Stimulated activated CD4-positive, alpha-beta T cell treated with anti-CD3 and anti-CD28 coated beads, TNF-alpha, amount 100 ng/mL, for 48 hours (primary cell): ENCODE measurements at regions not wholly inside any gene's neighbourhood (a gene's known extent, or its start where the extent isn't known, plus 50 kb on each side); places are given as distances from the start of the nearest gene placed in this dataset.
"Not testable (repeated sequence)": the region's sequence is repeated elsewhere in the genome, so short reads cannot be mapped to it uniquely, and the experiment has no call there.

Source experiments
- DNase-seq, 3 donors: peaks; one replicate each; pipeline ENCODE4 v3.0.0-alpha.2; 2020; ENCODE audit warnings: low read depth in 3 of 3

- DNase-seq, result no peak
Observed at GRCh38 chr14:37711831-37712475, 116.5 kb downstream of the TTC6 start.

GRCh38 chr14:37712476-37712860, 117.0 kb downstream of the TTC6 start:
- DNase-seq, result not testable (repeated sequence)

GRCh38 chr14:37712976-37713431, 117.6 kb downstream of the TTC6 start:
- DNase-seq, result no peak

- no peak for DNase-seq
Observed at GRCh38 chr14:37720131-37720530, 124.7 kb downstream of the TTC6 start.

GRCh38 chr14:37721976-37722659, 126.7 kb downstream of the TTC6 start:
- DNase-seq, result no peak

- no peak for DNase-seq
Observed at GRCh38 chr14:37723515-37723914, 128.1 kb downstream of the TTC6 start.

GRCh38 chr14:37726708-37727107, 131.3 kb downstream of the TTC6 start:
- no peak for DNase-seq

- DNase-seq, result no peak
Observed at GRCh38 chr14:37729218-37729617, 133.8 kb downstream of the TTC6 start.

GRCh38 chr14:37731094-37731493, 135.7 kb downstream of the TTC6 start:
- DNase-seq, result no peak

GRCh38 chr14:37745657-37746056, 150.2 kb downstream of the TTC6 start:
- DNase-seq, result no peak

GRCh38 chr14:37746140-37746832, 150.9 kb downstream of the TTC6 start:
- DNase-seq, result no peak

GRCh38 chr14:37753459-37753858, 158.0 kb downstream of the TTC6 start:
- no peak for DNase-seq

- not testable (repeated sequence) for DNase-seq
Observed at GRCh38 chr14:37760275-37760674, 164.8 kb downstream of the TTC6 start.

GRCh38 chr14:37763266-37763665, 167.8 kb downstream of the TTC6 start:
- no peak for DNase-seq

GRCh38 chr14:37772283-37772682, 176.9 kb downstream of the TTC6 start:
- not testable (repeated sequence) for DNase-seq

- no peak for DNase-seq
Observed at GRCh38 chr14:37776791-37777499, 181.5 kb downstream of the TTC6 start.

- DNase-seq, result no peak
Observed at GRCh38 chr14:37778135-37778943, 182.9 kb downstream of the TTC6 start.

GRCh38 chr14:37779480-37779879, 184.1 kb downstream of the TTC6 start:
- DNase-seq, result no peak

GRCh38 chr14:37780731-37781130, 185.3 kb downstream of the TTC6 start:
- not testable (repeated sequence) for DNase-seq

- not testable (repeated sequence) for DNase-seq
Observed at GRCh38 chr14:37784203-37784826, 188.9 kb downstream of the TTC6 start.

- not testable (repeated sequence) for DNase-seq
Observed at GRCh38 chr14:37784827-37785223, 189.4 kb downstream of the TTC6 start.
